Subcutaneous abdominal adipose tissue (tissue), 5 donors: ENCODE measurements at regions not wholly inside any gene's neighbourhood (a gene's known extent, or its start where the extent isn't known, plus 50 kb on each side); places are given as distances from the start of the nearest gene placed in this dataset.

ENCODE experiments used
- H3K27ac ChIP-seq: one replicate; pipeline ENCODE4 v1.7.0; 2013; ENCODE audit warnings: low read depth, mild to moderate bottlenecking, inconsistent platforms, low read length, moderate library complexity
- H3K27me3 ChIP-seq, 5 donors: one replicate each; pipeline ENCODE4 v1.7.0; 2013; ENCODE audit warnings: low read length in 5 of 5, inconsistent platforms in 1 of 5; ENCODE audit not compliant: control insufficient read depth in 5 of 5, insufficient read depth in 4 of 5
- H3K36me3 ChIP-seq, 5 donors: one replicate each; pipeline ENCODE4 v1.7.0; 2013; ENCODE audit warnings: low read length in 5 of 5; ENCODE audit not compliant: control insufficient read depth in 5 of 5, insufficient read depth in 5 of 5
- H3K4me1 ChIP-seq, 5 donors: one replicate each; pipeline ENCODE4 v1.7.0; 2013; ENCODE audit warnings: low read length in 5 of 5, mild to moderate bottlenecking in 3 of 5, moderate library complexity in 1 of 5; ENCODE audit not compliant: control insufficient read depth in 5 of 5, insufficient read depth in 5 of 5
- H3K4me3 ChIP-seq, 5 donors: one replicate each; pipeline ENCODE4 v1.7.0; 2013; ENCODE audit warnings: low read length in 5 of 5, low read depth in 1 of 5
- H3K9ac ChIP-seq, 5 donors: one replicate each; pipeline ENCODE4 v1.7.0; 2013; ENCODE audit warnings: low read length in 5 of 5, mild to moderate bottlenecking in 4 of 5, moderate library complexity in 3 of 5
- H3K9me3 ChIP-seq, 5 donors: one replicate each; pipeline ENCODE4 v1.7.0; 2013; ENCODE audit warnings: low read length in 5 of 5; ENCODE audit not compliant: control insufficient read depth in 5 of 5
- donor health status: healthy.
- donor health status: healthy.
- donor health status: healthy.
- donor health status: healthy.
- donor health status: healthy.

DNA sequence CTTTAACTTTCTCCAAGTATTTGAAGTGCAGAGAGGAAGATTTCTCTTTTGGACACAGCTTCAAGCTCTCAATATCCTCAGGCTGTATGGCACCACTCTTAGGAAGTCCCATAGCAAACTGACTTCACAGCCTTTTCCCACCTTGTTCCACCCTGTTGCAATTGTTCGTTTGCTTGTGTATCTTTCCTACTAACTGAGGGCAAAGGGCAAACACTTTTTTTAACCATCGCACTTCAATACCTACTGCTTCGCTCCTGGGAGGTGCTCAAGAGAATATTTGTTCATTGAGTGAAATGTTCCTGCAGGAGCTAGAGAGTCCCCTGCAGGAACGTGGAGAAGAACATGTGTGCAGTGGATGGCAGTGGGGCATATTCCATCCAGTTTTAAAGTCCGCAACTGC, 638.6 kb downstream of the BCOR start:
- peaks cover 0 to 17% (median 10%) of the 10 kb centered on the region in 5 donors for H3K27me3 ChIP-seq
- no peak overlapping the region for H3K27ac ChIP-seq
- H3K9me3 ChIP-seq = peaks cover 0 to 13% (median 12%) of the 10 kb centered on the region in 5 donors
- H3K4me3 ChIP-seq = no peak overlapping the region
- H3K36me3 ChIP-seq = no peaks in the 10 kb centered on the region
- H3K9ac ChIP-seq = no peak overlapping the region
- peaks cover 0 to 6% (median 2%) of the 10 kb centered on the region in 5 donors for H3K4me1 ChIP-seq

DNA sequence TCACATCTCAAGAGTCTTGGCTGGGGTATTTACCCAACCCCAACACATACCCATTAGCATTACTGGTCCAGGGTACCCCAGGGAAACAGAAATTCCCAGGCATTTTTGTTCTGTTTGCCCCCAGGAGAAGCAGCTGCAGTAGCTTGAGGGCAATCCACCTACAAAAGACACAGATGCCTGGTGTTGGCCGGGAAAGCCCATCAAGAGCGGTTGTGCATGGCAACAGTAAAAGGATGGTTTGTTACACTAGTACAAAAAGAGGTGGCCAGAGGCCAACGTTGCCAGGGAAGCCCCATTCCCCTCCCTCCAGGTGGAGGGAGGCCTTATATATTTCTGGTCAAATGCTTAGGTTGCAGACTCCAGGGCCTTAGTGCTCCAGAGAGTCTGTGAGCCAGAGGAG, 637.8 kb downstream of the BCOR start:
- Histone ChIP-seq H3K27ac (no peak overlapping the region), H3K27me3 (peaks cover 0 to 21% (median 11%) of the 10 kb centered on the region in 5 donors), H3K9me3 (peaks cover 0 to 13% (median 12%) of the 10 kb centered on the region in 5 donors)

DNA sequence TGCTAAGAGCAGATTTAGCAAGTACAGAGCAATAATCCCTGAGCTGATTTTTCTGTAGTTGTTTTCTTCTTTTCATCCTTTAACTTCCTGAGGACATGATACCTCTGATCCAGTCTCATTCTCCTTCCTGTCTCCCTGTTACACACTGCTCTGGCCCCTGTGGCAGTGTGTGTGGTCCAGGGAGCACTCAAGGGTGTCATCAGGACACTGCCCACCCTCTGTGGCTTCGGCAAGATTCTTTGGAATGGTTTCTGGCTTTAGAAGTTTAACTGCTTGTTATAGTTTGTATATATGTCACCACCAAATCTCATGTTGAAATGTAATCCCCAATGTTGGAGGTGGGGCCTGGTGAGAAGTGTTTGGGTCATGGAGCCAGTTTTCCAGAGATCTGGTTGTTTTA, 637.3 kb downstream of the BCOR start:
- Histone ChIP-seq H3K9ac (no peak overlapping the region), H3K27me3 (peaks cover 0 to 23% (median 12%) of the 10 kb centered on the region in 5 donors), H3K4me3 (no peak overlapping the region), H3K36me3 (no peaks in the 10 kb centered on the region), H3K9me3 (peaks cover 0 to 13% (median 12%) of the 10 kb centered on the region in 5 donors), H3K4me1 (peaks cover 0 to 6% (median 0%) of the 10 kb centered on the region in 5 donors), H3K27ac (no peak overlapping the region)

More for the DNA sequence above, 637.8 kb downstream of the BCOR start:
- H3K4me3 ChIP-seq = no peak overlapping the region
- H3K36me3 ChIP-seq = no peaks in the 10 kb centered on the region
- H3K9ac ChIP-seq = no peak overlapping the region
- peaks cover 0 to 6% (median 0%) of the 10 kb centered on the region in 5 donors for H3K4me1 ChIP-seq

DNA sequence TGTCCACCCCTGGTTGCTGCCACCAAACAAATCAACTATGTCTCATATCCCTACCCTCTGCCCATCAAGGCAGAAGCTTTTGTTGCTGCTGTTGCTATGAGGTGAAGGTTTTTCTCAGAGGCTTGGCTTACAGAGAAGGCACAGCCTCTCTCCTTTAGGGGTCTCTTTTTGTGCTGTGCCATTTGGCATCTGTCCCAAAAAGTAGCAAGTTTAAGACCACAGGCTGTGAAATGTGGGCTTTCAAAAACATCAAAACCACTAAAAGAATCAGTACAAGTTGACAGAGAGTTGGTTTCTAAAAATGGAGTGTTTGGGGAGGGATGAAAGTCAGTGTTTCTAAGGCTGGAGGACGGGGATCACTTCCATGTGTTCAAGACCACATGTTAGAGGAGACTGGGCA, 634.9 kb downstream of the BCOR start:
- Histone ChIP-seq H3K4me3 (no peak overlapping the region), H3K9ac (no peak overlapping the region), H3K4me1 (no peaks in the 10 kb centered on the region), H3K27me3 (peaks cover 0 to 27% (median 14%) of the 10 kb centered on the region in 5 donors), H3K27ac (no peak overlapping the region), H3K36me3 (no peaks in the 10 kb centered on the region), H3K9me3 (peaks cover 0 to 6% (median 4%) of the 10 kb centered on the region in 5 donors)

- peaks cover 0 to 27% (median 14%) of the 10 kb centered on the region in 5 donors for H3K27me3 ChIP-seq
- H3K36me3 ChIP-seq = no peaks in the 10 kb centered on the region
- H3K4me3 ChIP-seq = no peak overlapping the region
- peaks cover 0 to 6% (median 4%) of the 10 kb centered on the region in 5 donors for H3K9me3 ChIP-seq
- H3K27ac ChIP-seq = no peak overlapping the region
- H3K9ac ChIP-seq = no peak overlapping the region
- no peaks in the 10 kb centered on the region for H3K4me1 ChIP-seq
Observed at GRCh38 chrX:39464253-39464652, 633.5 kb downstream of the BCOR start.

DNA sequence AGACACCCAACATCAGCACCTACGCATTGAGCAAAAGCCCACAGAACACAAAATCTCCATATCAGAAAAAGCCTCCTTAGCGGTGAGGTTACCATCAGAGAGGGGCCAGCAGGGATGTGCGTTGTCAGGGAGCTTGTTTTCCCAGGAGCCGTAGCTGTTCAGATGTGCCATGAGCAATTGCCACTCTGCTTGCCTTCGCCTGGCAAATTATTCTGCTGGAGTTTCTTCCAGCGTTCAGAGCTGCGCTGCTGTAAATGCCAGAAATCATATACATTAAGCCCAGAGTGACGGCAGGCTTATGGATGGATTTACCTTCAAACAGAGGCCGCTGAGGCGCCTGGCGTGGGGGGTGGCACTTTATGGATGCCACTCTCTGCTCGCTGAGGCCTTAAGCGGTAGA, 632.3 kb downstream of the BCOR start:
- peaks cover 0 to 6% (median 4%) of the 10 kb centered on the region in 5 donors for H3K9me3 ChIP-seq
- H3K27me3 ChIP-seq = peaks cover 0 to 27% (median 11%) of the 10 kb centered on the region in 5 donors
- no peak overlapping the region for H3K27ac ChIP-seq
- H3K4me3 ChIP-seq = no peak overlapping the region
- H3K4me1 ChIP-seq = no peaks in the 10 kb centered on the region
- H3K9ac ChIP-seq = no peak overlapping the region
- H3K36me3 ChIP-seq = no peaks in the 10 kb centered on the region

DNA sequence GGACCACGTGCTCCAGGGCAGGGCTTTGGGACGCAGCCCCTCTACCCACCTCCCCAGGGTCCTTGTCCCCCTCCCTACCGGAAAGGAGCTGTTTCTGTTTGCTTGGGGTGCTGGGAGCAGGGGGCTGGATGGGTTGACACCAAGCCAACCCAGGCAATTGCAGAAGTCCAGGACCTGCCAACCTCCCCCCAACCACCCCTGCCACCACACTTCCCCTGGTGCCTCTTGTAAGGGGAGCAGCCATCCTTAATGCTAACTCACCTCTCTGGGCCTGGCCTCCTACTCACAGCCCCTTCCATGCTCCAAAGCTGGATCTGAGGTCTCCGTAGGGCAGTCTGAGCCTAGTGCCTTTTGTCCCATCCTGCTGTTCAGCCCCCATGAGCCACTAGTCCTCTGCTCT, 631.9 kb downstream of the BCOR start:
- no peaks in the 10 kb centered on the region for H3K36me3 ChIP-seq
- no peaks in the 10 kb centered on the region for H3K4me1 ChIP-seq
- H3K9me3 ChIP-seq = peaks cover 0 to 6% (median 4%) of the 10 kb centered on the region in 5 donors

DNA sequence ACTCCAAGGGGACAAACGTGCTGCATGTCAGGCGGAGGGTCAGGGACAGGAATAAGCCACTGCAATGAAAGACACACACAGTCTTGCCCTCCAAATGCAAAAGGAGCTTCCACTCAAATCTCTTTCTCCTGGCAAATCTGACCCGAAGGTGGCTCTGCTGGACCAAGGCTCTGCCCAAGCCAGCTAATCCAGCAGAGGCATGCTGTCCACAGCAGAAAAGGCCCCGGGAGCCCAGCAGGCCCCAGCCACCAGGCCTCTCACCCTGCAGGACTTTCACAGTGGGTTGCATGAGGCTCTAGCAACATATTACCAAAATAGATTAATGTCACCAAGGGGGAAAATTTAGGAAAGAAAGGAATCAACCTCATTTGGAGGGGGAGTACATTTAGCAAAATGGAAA, 628.6 kb downstream of the BCOR start:
- Histone ChIP-seq H3K36me3 (no peaks in the 10 kb centered on the region), H3K9me3 (peaks cover 0 to 4% (median 0%) of the 10 kb centered on the region in 5 donors), H3K27ac (no peak overlapping the region), H3K27me3 (peaks cover 0 to 21% (median 11%) of the 10 kb centered on the region in 5 donors), H3K9ac (no peak overlapping the region), H3K4me3 (no peak overlapping the region), H3K4me1 (no peaks in the 10 kb centered on the region)

More for the DNA sequence above, 631.9 kb downstream of the BCOR start:
- Histone ChIP-seq H3K4me3 (no peak overlapping the region), H3K27ac (no peak overlapping the region), H3K27me3 (peaks cover 0 to 27% (median 11%) of the 10 kb centered on the region in 5 donors), H3K9ac (no peak overlapping the region)

GRCh38 chrX:39470588-39471407, 627.0 kb downstream of the BCOR start:
- H3K9ac ChIP-seq = no peak overlapping the region
- no peak overlapping the region for H3K27ac ChIP-seq
- peaks cover 0 to 4% (median 0%) of the 10 kb centered on the region in 5 donors for H3K9me3 ChIP-seq
- H3K4me1 ChIP-seq = no peaks in the 10 kb centered on the region
- H3K27me3 ChIP-seq = peaks cover 0 to 18% (median 3%) of the 10 kb centered on the region in 5 donors
- H3K4me3 ChIP-seq = no peak overlapping the region
- H3K36me3 ChIP-seq = no peaks in the 10 kb centered on the region

DNA sequence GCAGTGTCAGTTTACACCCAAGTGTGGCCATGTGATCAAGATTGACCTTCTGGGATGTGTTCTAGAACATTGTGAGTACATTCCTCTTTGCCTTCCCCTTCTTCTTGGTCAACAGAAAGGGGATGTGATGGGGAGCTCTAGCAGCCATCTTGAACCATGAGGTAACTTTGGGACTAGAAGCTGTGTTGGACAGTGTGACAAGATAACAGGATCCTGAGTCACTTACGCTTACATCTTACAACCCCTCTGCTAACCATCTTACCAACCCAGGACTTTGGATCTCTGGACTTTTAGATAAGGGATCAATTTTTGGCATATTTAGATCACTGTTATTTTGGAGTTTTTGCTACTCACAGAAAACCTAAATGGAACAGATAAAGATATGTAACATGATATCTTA, 625.6 kb downstream of the BCOR start:
- H3K36me3 ChIP-seq = no peaks in the 10 kb centered on the region
- peaks cover 0 to 3% (median 0%) of the 10 kb centered on the region in 5 donors for H3K9me3 ChIP-seq
- no peak overlapping the region for H3K27ac ChIP-seq
- no peak overlapping the region for H3K9ac ChIP-seq
- H3K4me3 ChIP-seq = no peak overlapping the region
- H3K27me3 ChIP-seq = peaks cover 0 to 15% (median 3%) of the 10 kb centered on the region in 5 donors
- peaks cover 0 to 13% (median 5%) of the 10 kb centered on the region in 5 donors for H3K4me1 ChIP-seq
